GM04503 (cell line): ENCODE measurements at regions not wholly inside any gene's neighbourhood (a gene's known extent, or its start where the extent isn't known, plus 50 kb on each side); places are given as distances from the start of the nearest gene placed in this dataset.

Experiments
- DNase-seq: peaks from one replicate; pipeline ENCODE4 v3.0.0-alpha.2; 2012; ENCODE audit warnings: low read depth

- no peak for DNase-seq
These were observed 425.3 kb upstream of the ANKRD30A start for GRCh38 chr10:36700123-36700522.

GRCh38 chr10:36692759-36693158 lies 432.6 kb upstream of the ANKRD30A start:
- DNase-seq: no peak

GRCh38 chr10:36688717-36689116 lies 436.7 kb upstream of the ANKRD30A start:
- no peak for DNase-seq

GRCh38 chr10:36683421-36683820 lies 442.0 kb upstream of the ANKRD30A start:
- DNase-seq: no peak

- no peak for DNase-seq
These were observed 443.4 kb upstream of the ANKRD30A start for GRCh38 chr10:36681751-36682632.

GRCh38 chr10:36679554-36679953 lies 445.8 kb upstream of the ANKRD30A start:
- no peak for DNase-seq

- DNase-seq: no peak
These were observed 448.0 kb upstream of the ANKRD30A start for GRCh38 chr10:36677431-36677768.

GRCh38 chr10:36676756-36677430 lies 448.5 kb upstream of the ANKRD30A start:
- DNase-seq: peak; percentile 59

GRCh38 chr10:36676321-36676720 lies 449.1 kb upstream of the ANKRD30A start:
- no peak for DNase-seq

GRCh38 chr10:36675458-36675880 lies 449.9 kb upstream of the ANKRD30A start:
- peak; percentile 64 for DNase-seq

- DNase-seq: peak; percentile 18
These were observed 453.8 kb upstream of the ANKRD30A start for GRCh38 chr10:36671607-36672006.

- peak; percentile 15 for DNase-seq
These were observed 454.6 kb upstream of the ANKRD30A start for GRCh38 chr10:36670621-36671402.

GRCh38 chr10:36669615-36670352 lies 455.6 kb upstream of the ANKRD30A start:
- DNase-seq: no peak

GRCh38 chr10:36666451-36666850 lies 458.9 kb upstream of the ANKRD30A start:
- DNase-seq: no peak

GRCh38 chr10:36662571-36662970 lies 462.8 kb upstream of the ANKRD30A start:
- DNase-seq: no peak

GRCh38 chr10:36650274-36650673 lies 475.1 kb upstream of the ANKRD30A start:
- no peak for DNase-seq

GRCh38 chr10:36647540-36647939 lies 477.9 kb upstream of the ANKRD30A start:
- no peak for DNase-seq

GRCh38 chr10:36640626-36641025 lies 484.8 kb upstream of the ANKRD30A start:
- DNase-seq: no peak

- DNase-seq: no peak
These were observed 486.8 kb upstream of the ANKRD30A start for GRCh38 chr10:36638462-36639155.

- DNase-seq: no peak
These were observed 488.5 kb upstream of the ANKRD30A start for GRCh38 chr10:36636879-36637278.

- DNase-seq: no peak
These were observed 489.0 kb upstream of the ANKRD30A start for GRCh38 chr10:36636285-36636839.
